K562 (cell line): ENCODE measurements at regions not wholly inside any gene's neighbourhood (a gene's known extent, or its start where the extent isn't known, plus 50 kb on each side); places are given as distances from the start of the nearest gene placed in this dataset.

ENCODE experiments used
- TF ChIP-seq, protein P1 (sequence below): fragments of 450-650 bp; IDR thresholded peaks from 2 replicates; pipeline ENCODE4 v1.6.1; 2016; ENCODE audit warnings: mild to moderate bottlenecking, moderate library complexity

DNA sequence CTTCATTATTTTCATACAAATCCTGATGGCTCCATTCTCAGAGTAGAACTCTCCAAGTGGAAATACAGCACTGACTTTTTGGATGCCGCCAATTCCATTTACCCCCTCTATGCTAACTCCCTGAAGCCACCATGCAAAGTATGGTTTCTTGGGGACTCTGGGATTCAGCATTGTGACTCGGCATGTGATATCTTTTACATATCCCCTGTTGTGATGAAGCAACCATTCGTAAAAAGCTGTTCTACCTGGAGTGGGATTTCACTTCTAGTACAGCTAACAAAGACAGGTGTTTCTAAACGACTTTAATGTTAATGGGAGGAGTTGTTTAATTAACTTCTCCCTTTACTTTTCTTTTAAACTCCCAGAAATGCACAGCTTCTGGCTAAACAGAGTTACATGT is 533.5 kb downstream of the RBFOX1 start (continued):
- TF ChIP-seq, protein P1, sequence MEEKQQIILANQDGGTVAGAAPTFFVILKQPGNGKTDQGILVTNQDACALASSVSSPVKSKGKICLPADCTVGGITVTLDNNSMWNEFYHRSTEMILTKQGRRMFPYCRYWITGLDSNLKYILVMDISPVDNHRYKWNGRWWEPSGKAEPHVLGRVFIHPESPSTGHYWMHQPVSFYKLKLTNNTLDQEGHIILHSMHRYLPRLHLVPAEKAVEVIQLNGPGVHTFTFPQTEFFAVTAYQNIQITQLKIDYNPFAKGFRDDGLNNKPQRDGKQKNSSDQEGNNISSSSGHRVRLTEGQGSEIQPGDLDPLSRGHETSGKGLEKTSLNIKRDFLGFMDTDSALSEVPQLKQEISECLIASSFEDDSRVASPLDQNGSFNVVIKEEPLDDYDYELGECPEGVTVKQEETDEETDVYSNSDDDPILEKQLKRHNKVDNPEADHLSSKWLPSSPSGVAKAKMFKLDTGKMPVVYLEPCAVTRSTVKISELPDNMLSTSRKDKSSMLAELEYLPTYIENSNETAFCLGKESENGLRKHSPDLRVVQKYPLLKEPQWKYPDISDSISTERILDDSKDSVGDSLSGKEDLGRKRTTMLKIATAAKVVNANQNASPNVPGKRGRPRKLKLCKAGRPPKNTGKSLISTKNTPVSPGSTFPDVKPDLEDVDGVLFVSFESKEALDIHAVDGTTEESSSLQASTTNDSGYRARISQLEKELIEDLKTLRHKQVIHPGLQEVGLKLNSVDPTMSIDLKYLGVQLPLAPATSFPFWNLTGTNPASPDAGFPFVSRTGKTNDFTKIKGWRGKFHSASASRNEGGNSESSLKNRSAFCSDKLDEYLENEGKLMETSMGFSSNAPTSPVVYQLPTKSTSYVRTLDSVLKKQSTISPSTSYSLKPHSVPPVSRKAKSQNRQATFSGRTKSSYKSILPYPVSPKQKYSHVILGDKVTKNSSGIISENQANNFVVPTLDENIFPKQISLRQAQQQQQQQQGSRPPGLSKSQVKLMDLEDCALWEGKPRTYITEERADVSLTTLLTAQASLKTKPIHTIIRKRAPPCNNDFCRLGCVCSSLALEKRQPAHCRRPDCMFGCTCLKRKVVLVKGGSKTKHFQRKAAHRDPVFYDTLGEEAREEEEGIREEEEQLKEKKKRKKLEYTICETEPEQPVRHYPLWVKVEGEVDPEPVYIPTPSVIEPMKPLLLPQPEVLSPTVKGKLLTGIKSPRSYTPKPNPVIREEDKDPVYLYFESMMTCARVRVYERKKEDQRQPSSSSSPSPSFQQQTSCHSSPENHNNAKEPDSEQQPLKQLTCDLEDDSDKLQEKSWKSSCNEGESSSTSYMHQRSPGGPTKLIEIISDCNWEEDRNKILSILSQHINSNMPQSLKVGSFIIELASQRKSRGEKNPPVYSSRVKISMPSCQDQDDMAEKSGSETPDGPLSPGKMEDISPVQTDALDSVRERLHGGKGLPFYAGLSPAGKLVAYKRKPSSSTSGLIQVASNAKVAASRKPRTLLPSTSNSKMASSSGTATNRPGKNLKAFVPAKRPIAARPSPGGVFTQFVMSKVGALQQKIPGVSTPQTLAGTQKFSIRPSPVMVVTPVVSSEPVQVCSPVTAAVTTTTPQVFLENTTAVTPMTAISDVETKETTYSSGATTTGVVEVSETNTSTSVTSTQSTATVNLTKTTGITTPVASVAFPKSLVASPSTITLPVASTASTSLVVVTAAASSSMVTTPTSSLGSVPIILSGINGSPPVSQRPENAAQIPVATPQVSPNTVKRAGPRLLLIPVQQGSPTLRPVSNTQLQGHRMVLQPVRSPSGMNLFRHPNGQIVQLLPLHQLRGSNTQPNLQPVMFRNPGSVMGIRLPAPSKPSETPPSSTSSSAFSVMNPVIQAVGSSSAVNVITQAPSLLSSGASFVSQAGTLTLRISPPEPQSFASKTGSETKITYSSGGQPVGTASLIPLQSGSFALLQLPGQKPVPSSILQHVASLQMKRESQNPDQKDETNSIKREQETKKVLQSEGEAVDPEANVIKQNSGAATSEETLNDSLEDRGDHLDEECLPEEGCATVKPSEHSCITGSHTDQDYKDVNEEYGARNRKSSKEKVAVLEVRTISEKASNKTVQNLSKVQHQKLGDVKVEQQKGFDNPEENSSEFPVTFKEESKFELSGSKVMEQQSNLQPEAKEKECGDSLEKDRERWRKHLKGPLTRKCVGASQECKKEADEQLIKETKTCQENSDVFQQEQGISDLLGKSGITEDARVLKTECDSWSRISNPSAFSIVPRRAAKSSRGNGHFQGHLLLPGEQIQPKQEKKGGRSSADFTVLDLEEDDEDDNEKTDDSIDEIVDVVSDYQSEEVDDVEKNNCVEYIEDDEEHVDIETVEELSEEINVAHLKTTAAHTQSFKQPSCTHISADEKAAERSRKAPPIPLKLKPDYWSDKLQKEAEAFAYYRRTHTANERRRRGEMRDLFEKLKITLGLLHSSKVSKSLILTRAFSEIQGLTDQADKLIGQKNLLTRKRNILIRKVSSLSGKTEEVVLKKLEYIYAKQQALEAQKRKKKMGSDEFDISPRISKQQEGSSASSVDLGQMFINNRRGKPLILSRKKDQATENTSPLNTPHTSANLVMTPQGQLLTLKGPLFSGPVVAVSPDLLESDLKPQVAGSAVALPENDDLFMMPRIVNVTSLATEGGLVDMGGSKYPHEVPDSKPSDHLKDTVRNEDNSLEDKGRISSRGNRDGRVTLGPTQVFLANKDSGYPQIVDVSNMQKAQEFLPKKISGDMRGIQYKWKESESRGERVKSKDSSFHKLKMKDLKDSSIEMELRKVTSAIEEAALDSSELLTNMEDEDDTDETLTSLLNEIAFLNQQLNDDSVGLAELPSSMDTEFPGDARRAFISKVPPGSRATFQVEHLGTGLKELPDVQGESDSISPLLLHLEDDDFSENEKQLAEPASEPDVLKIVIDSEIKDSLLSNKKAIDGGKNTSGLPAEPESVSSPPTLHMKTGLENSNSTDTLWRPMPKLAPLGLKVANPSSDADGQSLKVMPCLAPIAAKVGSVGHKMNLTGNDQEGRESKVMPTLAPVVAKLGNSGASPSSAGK: no peak
